NCI-H2227 treated with DMSO at 0.1 percent for 48 hours (cell line): ENCODE measurements at regions not wholly inside any gene's neighbourhood (a gene's known extent, or its start where the extent isn't known, plus 50 kb on each side); places are given as distances from the start of the nearest gene placed in this dataset.
"Not testable (repeated sequence)": the region's sequence is repeated elsewhere in the genome, so short reads cannot be mapped to it uniquely, and the experiment has no call there.

ENCODE experiments used
- DNase-seq: peaks from one replicate; lab custom pipeline; 2025; lab: John Stamatoyannopoulos, UW

DNA sequence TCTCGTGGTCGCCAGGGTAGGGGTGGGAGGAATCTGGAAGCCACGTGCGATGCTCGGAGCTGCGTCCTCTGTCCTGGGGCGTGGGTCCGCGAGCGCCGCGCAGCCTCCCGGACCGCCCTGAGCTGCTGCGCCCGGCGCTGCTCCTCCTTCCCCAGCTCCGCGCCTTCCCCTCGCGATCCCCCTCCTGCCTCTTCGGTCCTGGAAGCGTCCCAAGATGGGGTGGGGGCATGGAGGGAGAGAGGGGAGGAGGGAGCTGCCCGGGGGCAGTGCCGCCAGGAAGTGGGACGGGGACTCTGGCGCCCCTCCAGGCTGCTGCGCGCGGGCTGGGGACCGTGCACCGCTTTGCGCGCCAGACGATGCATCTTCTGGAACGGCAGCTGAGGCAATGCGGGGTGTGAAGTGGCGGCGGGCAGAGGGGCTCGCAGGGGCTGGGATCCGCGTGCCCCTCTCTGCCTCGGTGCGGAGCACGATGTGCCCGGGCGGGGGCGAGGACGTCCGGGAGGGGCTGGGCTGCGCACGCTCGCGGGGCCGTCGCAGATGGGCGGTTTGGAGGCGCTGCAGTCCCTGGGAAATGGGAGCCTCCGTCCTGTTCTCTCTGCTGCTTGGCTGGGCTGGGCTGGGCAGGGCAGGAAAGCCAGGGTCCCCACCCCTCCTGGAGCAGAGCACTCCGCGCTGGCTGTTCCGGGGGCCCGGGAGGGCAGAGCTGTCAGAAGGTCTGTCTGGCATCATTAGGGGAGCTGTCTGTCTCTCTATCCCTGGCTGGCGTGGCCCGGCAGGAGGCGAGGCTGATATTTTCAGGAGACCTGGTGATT is 388.0 kb downstream of the SEC14L1 start:
- DNase-seq: peak; percentile 60

DNA sequence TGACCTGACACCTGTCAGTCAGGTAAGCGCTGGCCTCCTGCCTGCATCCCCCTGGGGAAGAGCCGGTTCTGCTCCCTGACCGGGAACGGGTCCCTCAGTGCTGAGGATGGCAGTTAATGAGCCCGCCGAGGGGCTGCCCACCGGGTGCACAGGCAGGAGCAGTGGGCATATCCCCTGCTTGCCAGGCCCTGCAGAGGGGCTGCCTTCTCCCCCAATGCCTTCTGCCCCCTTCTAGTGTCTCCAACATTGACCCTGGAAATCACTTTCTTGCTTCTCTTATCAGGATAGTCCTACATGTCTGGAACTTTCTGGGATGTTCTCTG is 388.5 kb downstream of the SEC14L1 start:
- no peak for DNase-seq

DNA sequence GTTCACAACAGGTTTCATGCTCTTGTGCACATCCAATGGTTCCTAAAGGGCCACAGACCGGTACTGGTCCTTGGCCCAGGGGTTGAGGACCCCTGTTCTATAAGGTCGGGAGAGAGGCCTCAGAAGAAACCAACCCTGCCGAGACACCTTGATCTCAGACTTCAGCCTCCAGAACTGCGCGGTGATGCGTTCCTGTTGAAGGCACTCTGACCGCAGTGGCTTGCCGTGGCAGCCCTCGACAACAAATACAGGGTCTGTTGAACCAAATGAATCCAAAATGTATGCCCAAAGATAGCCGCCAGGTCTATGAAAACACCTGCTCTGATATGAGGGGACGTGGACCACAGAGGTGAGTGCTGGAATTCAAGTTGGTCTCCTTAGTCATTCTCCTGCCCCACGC is 389.8 kb downstream of the SEC14L1 start:
- DNase-seq: no peak

DNA sequence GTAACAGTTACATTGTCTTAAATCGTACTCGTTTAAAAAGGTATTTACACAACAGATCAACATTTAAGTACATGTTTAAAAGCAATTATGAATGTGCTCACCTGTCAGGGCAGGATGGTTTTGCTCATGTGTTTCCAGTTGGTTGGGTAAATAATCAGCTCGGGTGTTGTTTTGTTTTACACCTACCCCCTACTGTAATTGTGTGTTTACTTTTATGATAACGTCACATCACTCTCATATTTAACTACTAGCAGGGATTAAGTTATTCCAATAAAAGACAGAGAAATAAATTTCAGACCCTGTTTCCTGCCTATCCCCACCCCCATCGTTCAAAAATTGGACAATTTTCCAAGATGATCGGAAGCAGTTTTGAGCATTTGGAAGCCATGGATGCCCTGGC is 390.2 kb downstream of the SEC14L1 start:
- no peak for DNase-seq

DNA sequence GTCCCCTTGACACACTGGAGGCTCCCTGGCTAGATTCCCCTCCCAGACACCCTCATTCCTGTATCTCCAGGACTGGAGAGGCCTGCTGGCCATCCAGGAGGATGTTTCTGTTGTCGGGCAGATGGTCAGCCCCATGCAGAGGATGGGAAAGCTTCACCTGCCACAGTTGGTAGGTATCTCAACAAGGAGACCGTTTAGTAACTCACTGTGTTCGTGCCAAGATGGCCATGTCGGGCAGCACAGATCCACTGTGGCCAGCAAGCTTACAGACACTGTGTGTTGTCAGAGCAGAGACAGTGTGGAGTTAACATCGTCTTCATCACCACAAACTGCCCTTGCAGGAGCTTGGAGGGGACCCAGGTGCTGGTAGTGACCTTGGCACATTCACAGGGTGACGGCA is 390.9 kb downstream of the SEC14L1 start:
- no peak for DNase-seq

DNA sequence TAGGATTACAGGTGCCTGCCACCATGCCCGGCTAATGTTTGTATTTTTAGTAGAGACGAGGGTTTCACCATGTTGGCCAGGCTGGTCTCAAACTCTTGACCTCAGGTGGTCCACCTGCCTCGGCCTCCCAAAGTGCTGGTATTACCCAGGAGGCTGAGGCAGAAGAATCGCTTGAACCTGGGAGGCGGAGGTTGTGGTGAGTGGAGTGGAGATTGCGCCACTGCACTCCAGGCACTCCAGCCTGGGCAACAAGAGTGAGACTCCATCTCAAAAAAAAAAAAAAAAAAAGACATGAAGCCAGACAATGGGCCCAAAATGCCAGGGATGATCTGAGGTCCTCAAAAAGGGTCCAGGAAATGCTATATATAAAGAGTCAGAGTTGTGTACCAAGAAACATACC is 392.9 kb downstream of the SEC14L1 start:
- DNase-seq: not testable (repeated sequence)

DNA sequence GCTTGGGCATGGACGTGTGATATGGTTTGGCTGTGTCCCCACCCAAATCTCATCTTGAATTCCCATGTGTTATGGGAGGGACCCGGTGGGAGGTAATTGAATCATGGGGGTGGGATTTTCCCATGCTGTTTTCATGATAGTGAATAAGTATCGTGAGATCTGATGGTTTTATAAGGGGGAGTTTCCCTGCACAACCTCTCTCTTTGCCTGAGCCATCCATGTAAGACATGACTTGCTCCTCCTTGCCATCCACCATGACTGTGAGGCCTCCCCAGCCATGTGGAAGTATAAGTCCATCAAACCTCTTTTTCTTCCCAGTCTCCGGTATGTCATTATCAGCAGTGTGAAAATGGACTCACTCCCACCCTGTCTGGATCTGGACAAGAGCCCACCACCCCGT is 393.4 kb downstream of the SEC14L1 start:
- no peak for DNase-seq

DNA sequence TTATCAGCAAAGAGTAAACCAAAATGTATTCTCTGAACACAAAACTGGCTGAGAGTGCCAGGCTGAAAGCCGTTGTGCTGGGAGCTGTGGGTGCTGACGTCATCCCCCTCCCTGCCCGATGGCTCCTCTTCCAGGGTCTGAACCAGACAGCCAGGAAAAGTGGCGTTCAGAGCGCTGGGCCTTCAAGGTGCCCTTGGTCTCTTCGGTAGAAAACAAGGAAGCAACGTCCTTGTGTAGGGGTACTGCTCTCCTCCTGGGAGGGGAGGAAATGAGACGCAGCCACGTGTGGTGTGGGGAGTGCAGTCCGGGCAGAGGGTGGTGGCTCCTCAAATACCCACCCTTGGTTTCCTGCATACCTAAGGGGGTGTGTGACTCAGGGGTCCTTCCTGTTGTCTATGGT is 394.7 kb downstream of the SEC14L1 start:
- no peak for DNase-seq

DNA sequence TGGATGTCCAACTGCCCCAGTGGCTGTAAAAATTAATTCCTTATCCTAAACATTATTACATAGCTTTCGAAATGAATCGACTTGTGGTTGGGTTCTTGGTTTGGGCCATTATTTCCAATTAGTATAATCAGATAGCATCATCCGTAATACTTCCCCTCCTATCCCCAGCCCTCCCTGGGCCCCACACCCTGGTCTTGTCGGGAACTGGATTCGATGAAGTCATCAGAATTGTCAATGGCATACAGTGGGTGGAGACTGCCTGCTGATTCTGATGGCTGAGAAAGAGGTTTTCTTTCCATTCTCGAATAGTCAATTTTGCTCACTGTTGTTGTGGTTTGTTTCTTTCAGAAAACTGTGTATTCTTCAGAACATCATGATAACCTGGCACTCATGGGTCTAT is 395.1 kb downstream of the SEC14L1 start:
- no peak for DNase-seq

DNA sequence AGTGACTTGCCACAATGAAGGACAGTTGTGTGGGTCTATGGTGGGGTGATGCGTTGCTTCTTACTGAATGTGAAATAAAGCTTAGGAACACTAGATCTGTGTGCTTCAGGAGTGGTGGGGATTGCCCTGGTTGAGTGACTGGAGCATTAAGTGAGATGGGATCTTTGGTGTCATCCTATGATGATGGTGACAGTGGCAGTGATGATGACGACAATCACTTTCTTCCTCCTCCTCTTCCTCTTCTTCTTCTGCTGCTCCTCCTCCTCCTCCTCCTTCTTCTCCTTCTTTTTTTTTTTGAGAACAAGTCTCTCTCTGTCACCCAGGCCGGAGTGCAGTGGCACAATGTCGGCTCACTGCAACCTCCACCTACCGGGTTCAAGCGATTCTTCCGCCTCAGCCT is 396.8 kb downstream of the SEC14L1 start:
- no peak for DNase-seq

DNA sequence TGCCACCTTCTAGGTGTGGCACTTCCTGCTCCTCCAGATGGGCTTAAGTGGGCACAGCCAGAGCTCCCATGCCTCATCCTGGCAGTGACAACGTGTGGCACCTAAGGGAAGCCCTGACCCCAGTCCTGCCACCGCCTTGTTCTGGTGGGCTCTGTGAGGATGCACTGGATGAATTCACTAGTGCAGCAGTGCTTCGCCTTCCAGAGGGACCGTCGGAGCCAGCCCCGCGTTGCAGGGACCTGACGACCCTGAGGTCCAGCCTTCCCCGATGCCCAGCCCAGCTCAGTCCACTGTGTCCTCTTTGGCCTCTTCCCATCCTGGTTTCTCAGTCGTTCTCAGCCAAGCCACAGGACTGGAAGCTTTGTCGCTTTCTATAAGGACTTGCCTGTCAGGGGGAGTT is 399.8 kb downstream of the SEC14L1 start:
- DNase-seq: no peak

DNA sequence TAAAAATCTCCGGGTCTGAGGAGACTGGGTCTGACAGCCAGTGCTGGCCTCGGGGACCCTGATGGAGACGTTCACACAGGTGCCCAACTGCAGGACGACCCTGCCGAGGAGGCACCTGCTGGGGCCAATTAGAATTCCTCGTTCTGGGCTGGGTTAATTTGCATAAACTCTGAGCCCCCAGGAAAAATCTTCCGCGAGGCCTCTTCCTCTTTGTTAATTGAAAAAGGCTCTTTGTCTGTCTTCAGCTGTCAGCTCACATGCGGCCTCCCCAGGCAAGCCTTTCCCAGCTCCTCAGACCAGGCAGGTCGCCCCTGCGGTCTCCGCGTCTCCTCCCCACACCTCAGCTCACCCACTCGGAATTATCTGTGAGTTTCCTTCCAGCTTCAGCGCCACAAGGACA is 400.2 kb downstream of the SEC14L1 start:
- DNase-seq: no peak

DNA sequence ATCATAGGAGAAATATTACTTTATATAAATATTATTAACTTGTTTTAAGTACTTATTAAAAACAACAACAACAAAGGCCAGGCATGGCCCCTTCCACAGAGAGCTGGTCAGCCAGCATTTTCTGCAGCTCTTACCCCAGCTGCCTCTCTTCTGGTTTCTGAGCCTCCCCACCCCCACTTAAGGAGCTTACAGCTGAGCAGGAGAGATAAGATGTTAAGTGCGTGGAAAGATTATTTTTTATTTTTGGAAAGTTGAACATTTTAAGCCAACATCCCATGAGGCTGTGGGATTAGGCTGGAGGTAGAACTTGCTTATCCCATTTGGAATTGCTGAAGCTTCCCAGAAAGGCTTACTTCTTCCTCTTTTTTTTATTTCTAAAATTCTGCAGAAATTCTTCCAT is 401.2 kb downstream of the SEC14L1 start:
- no peak for DNase-seq

DNA sequence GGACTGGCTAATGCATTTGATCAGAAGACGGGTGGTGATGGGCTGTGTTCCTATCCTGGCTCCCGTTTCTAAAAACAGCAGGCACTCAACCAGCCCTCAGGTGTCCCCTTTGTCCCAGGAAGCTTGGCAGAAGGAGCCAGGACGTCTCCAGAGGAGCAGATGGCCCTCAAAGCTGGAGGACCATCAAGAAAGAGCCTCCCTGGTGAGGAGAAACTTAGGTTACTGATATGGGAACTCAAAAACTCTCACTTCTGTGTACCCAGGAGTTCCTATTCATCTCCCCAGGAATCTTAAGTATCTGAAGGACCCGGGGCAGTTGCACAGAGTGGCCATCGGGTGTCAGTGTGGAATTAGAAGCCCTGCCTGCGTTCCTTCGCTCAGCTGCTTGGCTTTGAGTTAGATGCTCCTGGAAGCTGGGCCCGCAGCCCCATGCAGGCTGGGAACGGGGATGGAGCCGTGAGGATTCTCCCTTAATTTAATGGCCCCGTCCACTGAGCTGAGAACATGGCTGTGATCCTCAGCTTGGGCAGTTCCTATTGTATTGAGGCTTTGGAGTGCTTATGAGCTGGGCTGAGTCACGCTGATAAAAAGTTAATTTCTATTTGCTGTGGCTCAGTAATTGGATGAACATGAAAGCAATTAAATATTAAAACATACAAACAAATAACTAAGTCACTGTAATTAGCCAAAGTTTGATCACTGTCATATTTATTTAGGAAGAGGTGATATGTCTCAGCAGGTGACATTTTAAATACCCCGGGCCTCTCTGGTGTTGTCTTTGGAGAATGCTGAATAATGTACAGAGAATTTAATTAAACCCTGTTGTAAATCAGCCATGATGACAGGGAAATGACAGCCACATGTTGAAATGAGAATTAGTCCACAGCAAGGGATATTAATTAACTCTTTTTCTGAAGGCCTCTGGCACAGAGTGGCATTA is 402.1 kb downstream of the SEC14L1 start:
- DNase-seq: peak; percentile 85

DNA sequence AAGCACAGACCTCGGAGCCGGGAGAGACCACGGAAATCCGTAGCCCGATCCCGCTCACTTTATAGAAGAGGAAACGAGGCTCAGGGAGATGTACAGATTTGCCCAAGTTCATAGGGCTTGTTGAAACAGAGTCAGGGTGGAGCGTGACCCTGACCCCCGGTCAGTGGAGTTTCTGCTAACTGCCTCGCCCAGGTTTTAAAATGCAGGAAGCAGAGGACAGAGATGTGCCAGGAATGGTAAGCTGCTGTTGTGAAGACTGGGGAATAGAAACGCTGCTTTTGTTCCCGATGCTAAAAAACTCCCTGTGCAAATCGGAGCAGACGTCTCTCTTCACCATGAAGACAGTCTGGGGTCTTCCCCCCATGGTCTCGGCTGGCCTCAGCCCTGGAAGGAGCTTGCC is 403.0 kb downstream of the SEC14L1 start:
- no peak for DNase-seq

DNA sequence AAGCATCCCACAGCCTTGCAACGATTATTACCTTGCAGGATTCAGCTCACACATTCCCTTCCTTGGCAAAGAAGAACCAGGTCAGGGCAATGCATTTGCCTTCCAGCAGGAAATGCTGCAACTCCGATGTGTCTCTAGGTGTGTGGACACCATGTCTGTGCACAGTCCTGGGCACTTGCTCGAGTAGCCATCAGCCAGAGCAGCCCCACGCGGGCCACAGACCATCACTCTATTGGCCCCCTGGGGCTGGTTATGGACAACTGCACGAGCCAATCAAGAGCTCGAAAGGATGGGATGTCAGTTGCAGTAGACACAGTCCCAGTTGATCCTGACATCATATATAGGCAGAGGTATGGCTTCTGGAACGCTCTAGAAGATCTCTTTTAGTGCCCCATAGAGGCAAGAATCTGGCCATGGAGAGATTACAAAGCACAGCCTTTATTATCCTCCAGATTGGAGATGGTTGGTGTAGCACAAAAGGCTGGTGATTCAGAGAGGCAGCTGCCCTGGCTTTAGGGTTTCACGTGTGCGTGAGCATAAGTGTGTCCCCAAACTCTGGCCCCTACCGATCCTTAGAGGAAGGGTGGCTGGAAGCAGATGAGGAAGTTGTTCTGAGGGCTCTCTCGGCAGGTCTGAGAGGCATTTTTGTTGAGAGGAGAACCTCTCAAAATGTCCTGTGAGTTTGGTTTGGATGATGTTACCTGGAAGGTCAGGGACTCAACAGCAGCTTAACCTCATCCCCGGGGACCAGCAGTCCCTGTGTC is 403.8 kb downstream of the SEC14L1 start:
- DNase-seq: no peak

DNA sequence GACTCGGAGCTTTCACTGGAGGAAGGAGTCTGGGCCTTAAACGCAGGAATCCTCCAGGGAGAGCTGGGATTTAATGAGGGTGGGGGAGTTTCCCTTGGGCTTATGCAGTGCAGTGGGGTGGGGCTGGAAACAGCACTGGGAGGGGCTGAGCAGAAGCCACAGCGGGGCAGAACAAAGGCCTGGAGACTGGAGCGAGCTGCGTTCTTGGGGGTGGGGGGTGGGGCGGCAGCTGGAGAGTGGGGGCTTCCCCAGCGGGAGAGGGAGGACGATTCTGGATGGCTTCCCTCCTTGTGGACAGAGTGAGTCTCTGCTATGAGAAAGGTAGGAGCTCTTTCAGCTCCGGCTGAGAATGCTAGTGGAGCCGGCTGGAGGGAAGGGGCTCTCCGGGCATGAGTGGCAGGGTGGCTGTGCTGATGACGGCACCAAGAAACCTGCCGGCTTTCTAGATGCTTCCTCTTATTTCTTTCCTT is 406.0 kb downstream of the SEC14L1 start:
- DNase-seq: peak; percentile 88

DNA sequence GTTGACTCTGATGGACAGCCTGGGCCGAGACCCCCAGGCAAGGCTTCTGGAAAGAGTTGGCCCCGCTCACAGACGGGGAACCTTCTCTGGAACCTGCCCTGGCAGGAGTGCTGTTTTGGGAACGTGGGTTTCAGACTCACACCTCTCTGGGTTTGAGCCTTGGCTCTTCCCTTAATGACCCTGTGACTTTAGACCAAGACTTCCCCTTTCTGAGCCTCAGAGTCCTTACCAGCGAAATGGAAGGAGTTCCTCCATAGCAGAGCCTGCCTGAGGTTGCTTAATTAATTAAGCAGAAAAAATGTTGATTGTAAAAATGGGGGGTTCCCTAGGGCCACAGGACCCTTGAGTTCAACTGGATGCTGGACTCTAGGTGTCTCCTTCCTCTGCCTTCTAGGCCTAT is 408.2 kb downstream of the SEC14L1 start:
- DNase-seq: no peak

DNA sequence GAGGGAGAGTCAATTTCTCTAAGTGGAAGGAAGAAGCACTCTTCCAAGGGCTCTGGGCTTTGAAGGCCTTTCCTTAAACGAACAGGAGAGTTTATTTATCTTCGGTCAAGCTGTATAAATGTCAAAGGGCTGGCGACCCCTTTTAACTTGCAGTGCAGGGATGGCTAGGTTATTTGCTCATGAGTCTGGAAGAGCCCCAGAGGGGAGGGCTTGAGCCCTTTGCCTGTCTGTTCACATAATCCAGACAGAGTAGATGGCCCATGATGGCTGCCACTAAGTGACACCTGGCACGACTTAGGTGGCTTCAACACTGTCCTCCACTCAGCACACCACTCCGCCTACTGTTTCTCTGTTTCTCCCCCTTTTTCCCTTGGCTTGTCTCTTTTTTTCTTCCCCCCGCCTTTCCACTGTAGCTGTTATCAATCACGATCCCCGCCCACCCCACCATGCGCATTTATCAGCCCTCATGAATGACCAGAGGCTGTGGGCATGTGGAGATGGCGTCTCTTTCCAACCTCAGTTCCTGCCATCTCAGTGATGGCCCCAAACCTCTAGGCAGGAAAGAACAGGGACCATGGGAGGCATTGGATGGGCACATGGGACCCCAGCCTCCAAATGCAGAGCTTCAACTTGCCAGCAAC is 408.7 kb upstream of the TNRC6C start:
- DNase-seq: no peak

DNA sequence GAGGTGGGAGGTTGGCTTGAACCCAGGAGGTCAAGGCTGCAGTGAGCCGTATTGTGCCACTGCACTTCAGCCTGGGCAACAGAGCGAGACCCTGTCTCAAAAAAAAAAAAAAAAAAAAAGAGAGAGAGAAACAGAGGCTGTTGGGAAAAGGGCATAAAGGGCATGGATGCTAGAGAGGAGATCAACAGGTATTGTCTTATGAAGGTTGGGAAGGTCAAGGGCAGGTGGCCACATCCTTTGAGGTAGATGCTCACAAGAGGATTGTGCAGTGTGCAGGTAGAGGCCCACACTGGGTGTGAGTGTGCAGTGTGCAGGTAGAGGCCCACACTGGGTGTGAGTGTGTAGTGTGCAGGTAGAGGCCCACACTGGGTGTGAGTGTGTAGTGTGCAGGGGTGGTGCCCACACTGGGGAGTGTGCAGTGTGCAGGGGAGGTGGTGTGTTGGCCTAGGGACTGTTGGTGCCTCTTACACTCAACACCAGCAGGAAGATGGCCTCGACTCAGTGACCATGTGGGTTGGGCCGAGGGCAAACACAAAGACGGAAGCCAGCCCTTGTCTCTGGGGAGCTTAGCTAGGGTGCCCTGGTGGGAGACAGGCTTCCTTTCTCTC is 404.9 kb upstream of the TNRC6C start:
- no peak for DNase-seq

DNA sequence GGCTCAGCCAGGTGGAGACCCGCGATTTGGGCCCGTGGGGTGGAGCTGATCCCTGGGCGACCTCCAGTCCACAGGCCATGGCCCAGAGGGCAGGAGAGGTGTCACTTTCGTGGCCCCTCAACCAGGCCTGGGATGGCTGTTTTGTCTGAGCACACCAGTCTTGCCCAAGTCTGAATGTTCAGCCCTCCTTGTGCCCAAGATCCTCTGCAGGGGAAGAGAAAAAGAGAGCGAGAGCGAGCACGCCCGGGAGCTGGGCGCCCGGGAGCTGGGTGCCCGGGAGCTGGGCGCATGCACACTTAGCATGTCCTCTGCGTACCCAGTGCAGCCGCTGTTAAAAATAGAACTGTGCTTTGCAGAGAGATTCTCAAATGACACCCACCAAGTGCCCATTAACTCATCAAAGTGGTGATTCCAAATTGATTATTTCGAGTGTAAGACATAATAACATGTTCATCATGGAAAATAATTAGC is 403.3 kb upstream of the TNRC6C start:
- DNase-seq: peak; percentile 96
